DMS153 treated with DMSO at 0.1 percent for 48 hours (cell line): ENCODE measurements at regions not wholly inside any gene's neighbourhood (a gene's known extent, or its start where the extent isn't known, plus 50 kb on each side); places are given as distances from the start of the nearest gene placed in this dataset.

Source experiments
- DNase-seq: peaks from one replicate; lab custom pipeline; 2025; ENCODE audit not compliant: unreplicated experiment; lab: John Stamatoyannopoulos, UW

GRCh38 chr3:18835021-18835420, 313.3 kb upstream of the KCNH8 start:
- DNase-seq = no peak

- DNase-seq = no peak
These were observed 318.2 kb upstream of the KCNH8 start for GRCh38 chr3:18830087-18830486.

- DNase-seq = no peak
These were observed 319.7 kb upstream of the KCNH8 start for GRCh38 chr3:18828637-18829036.

- DNase-seq = no peak
These were observed 320.6 kb upstream of the KCNH8 start for GRCh38 chr3:18827664-18828063.

- DNase-seq = no peak
These were observed 322.6 kb upstream of the KCNH8 start for GRCh38 chr3:18825665-18826064.

GRCh38 chr3:18813300-18813699, 335.0 kb upstream of the KCNH8 start:
- no peak for DNase-seq

- no peak for DNase-seq
These were observed 336.0 kb upstream of the KCNH8 start for GRCh38 chr3:18812316-18812715.

- DNase-seq = no peak
These were observed 338.0 kb upstream of the KCNH8 start for GRCh38 chr3:18810306-18810661.

GRCh38 chr3:18809640-18810305, 338.5 kb upstream of the KCNH8 start:
- no peak for DNase-seq

GRCh38 chr3:18808429-18808828, 339.9 kb upstream of the KCNH8 start:
- DNase-seq = no peak

- no peak for DNase-seq
These were observed 340.7 kb upstream of the KCNH8 start for GRCh38 chr3:18807593-18807992.

- no peak for DNase-seq
These were observed 341.7 kb upstream of the KCNH8 start for GRCh38 chr3:18806633-18807032.

- DNase-seq = no peak
These were observed 350.9 kb upstream of the KCNH8 start for GRCh38 chr3:18797378-18797777.

- DNase-seq = no peak
These were observed 353.2 kb upstream of the KCNH8 start for GRCh38 chr3:18795078-18795477.

GRCh38 chr3:18791752-18792151, 356.6 kb upstream of the KCNH8 start:
- DNase-seq = no peak

GRCh38 chr3:18791182-18791581, 357.1 kb upstream of the KCNH8 start:
- no peak for DNase-seq

GRCh38 chr3:18790384-18790783, 357.9 kb upstream of the KCNH8 start:
- DNase-seq = no peak

GRCh38 chr3:18789734-18790133, 358.6 kb upstream of the KCNH8 start:
- no peak for DNase-seq

- DNase-seq = no peak
These were observed 360.9 kb upstream of the KCNH8 start for GRCh38 chr3:18787441-18787840.

- DNase-seq = no peak
These were observed 361.5 kb upstream of the KCNH8 start for GRCh38 chr3:18786650-18787323.

- no peak for DNase-seq
These were observed 357.1 kb upstream of the SATB1 start for GRCh38 chr3:18782191-18782590.

- DNase-seq = no peak
These were observed 355.8 kb upstream of the SATB1 start for GRCh38 chr3:18780959-18781358.

- DNase-seq = no peak
These were observed 354.6 kb upstream of the SATB1 start for GRCh38 chr3:18779704-18780103.
